ENCODE measurements at regions not wholly inside any gene's neighbourhood (a gene's known extent, or its start where the extent isn't known, plus 50 kb on each side); places are given as distances from the start of the nearest gene placed in this dataset.
"Not testable (repeated sequence)": the region's sequence is repeated elsewhere in the genome, so short reads cannot be mapped to it uniquely, and the experiment has no call there.

- peak in 1 of 2 experiments; percentile 3 for DNase-seq (ENCODE audit: low read depth in 2 of 2)
Measured at GRCh38 chr5:84885485-84886258, 501.0 kb upstream of the EDIL3 start.

GRCh38 chr5:84881737-84882136 is 497.1 kb upstream of the EDIL3 start:
- DNase-seq (ENCODE audit: low read depth in 2 of 2), result no peak

DNA sequence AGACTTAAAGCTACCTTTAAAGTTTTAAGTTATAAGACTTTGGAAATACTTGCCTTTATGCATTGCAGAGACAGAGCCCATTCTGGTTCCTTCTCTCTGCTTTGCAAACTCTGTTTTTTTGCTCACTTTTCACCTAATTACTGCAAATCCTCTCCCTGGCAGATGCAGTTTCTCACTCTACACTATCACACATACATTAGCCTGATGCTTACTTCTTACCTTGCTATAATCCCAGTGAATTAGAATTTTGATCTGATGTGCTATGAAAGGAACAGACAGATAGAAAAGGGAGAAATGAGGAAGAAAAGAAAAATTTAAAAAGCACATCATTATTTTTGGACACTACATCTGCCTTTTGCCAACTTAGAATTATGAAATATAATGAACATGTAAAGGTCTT is 489.5 kb upstream of the EDIL3 start:
- DNase-seq (ENCODE audit: low read depth in 2 of 2), result no peak

DNA sequence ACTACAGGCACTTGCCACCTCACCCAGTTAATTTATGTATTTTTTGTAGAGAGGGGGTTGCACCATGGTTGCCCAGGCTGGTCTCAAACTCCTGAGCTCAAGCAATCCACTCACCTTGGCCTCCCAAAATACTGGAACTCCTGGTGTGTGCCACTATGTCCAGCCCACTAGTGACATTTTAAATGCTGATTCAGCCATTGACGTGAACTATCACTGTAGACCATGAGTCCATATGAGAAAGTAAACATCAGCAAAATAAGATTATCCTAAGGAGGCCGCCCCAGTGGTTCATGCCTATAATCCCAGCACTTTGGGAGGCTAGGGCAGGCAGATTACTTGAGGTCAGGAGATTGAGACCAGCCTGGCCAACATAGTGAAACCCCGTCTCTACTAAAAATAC is 488.1 kb upstream of the EDIL3 start:
- DNase-seq (ENCODE audit: low read depth in 2 of 2), result no peak

DNA sequence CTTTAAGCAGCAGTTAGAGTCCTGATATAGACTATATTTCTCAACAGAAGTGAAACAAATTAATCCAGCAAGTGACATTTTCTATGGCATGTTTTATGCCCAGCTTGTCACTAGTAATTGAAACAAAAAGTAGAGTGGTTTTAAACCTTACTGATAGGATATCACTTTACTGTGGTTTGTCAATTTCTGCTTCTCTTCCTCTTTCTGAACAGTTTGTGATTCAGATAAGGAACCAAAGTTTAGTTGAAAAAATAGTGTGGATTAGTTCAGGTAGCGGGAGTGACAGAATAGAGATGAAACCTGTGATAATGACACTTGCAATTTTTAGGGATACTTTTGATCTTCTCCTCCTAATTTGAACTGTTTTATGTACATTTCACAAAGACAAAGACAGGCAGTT is 485.7 kb upstream of the EDIL3 start:
- no peak for DNase-seq (ENCODE audit: low read depth in 2 of 2)

- DNase-seq (ENCODE audit: low read depth in 2 of 2), result no peak
Measured at GRCh38 chr5:84869675-84870074, 485.0 kb upstream of the EDIL3 start.

DNA sequence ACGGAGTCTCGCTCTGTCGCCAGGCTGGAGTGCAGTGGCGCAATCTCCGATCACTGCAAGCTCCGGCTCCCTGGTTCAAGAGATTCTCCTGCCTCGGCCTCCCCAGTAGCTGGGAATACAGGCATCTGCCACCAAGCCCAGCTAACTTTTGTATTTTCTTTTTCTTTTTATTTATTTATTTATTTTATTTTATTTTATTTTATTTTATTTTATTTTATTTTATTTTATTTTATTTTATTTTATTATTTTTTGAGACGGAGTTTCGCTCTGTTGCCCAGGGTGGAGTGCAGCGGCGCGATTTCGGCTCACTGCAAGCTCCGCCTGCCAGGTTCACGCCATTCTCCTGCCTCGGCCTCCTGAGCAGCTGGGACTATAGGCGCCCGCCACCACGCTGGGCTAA is 479.3 kb upstream of the EDIL3 start:
- not testable (repeated sequence) for DNase-seq (ENCODE audit: low read depth in 2 of 2)

- no peak for DNase-seq (ENCODE audit: low read depth in 2 of 2)
Measured at GRCh38 chr5:84863020-84863419, 478.3 kb upstream of the EDIL3 start.

- no peak for DNase-seq (ENCODE audit: low read depth in 2 of 2)
Measured at GRCh38 chr5:84862132-84862531, 477.5 kb upstream of the EDIL3 start.

- DNase-seq (ENCODE audit: low read depth in 2 of 2), result no peak
Measured at GRCh38 chr5:84861306-84861705, 476.6 kb upstream of the EDIL3 start.

DNA sequence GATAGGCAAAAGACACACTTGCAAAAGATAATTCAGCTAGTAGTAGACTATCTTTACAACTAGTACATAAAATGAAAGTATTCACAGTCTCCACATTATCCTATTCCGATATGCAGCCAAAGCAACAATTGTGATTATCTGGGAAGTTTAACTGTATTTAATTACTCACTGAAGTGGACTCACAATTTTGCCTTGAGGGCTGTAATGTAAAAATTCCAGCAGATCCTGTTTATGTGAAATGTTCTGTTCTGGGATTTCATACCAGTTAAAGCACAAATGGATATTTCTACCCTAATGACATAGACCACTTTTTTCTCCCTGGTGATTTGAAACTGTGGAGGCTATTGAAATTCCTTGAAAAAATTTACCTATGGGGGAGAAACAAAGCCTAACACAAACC is 474.4 kb upstream of the EDIL3 start:
- DNase-seq (ENCODE audit: low read depth in 2 of 2), result no peak

- DNase-seq (ENCODE audit: low read depth in 2 of 2), result no peak
Measured at GRCh38 chr5:84831701-84832100, 447.0 kb upstream of the EDIL3 start.

GRCh38 chr5:84830265-84830664 is 445.6 kb upstream of the EDIL3 start:
- DNase-seq (ENCODE audit: low read depth in 2 of 2), result no peak

DNA sequence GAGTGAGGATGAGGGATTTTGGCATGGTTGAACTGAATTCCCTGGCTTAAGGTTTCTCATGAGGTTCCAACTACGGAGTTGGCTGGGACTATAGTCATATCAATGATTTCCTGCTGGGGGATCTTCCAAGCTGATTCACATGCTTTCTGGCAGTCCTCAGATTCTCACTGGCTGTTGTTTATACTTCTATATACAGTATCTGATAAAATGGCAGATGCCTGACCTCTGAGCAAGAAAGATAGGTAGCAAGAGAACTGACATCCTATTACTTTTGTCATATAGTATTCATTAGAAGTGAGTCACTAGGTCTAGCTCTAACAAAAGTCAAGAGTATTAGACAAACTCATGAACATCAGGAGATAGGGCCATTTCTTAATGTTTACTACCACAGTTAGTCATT is 440.9 kb upstream of the EDIL3 start:
- DNase-seq (ENCODE audit: low read depth in 2 of 2), result no peak

DNA sequence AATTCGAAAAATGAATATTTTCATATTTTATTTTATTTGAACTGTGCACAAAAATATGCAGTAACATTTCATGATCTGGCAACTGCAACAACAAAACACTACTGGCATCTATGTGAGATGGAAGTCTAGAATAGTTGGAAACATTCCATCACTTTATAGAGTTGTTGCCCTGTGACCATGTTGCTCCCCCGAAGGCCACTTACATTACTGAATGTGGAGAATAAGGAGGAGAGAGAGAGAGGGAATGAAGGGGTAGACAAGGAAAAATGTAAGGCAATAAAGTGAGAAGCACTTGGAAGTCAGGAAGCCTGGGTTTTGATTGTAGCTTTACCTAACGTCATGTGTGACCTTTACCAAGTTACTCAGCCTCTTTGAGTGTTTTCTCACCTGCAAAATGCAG is 437.2 kb upstream of the EDIL3 start:
- no peak for DNase-seq (ENCODE audit: low read depth in 2 of 2)

DNA sequence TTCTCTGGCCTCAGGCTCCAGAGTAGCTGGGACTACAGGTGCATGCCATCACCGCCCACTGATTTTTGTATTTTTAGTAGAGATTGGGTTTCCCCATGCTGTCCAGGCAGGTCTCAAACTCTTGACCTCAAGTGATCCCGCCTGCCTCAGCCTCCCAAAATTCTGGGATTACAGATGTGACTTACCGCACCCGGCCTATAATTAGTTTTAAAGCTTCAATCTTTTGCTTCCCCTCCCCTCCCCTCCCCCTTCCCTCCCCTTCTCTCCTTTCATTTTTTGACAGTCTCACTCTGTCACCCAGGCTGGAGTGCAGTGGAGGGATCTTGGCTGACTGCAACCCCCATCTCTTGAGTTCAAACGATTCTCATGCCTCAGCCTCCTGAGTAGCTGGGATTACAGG is 433.3 kb upstream of the EDIL3 start:
- no peak for DNase-seq (ENCODE audit: low read depth in 2 of 2)

GRCh38 chr5:84816746-84817547 is 432.3 kb upstream of the EDIL3 start:
- no peak for DNase-seq (ENCODE audit: low read depth in 2 of 2)

DNA sequence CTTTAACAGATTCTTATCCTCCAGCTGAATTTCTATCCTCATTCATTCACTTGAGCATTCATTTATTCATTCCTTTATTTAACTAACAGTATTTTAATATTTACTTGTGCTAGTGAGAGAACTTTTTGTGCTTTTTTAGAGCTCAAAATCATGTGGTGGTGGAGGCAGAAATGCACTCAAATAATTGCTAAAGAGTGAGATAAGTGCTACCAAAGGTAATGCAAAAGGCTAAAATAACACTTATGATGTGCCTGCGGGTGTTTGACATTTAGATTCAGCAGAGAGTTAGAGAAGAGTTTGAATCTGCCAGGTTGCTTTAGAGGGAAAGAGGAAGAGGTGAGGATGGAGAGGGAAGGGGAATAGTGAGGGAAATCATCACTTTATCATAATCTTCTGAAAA is 431.5 kb upstream of the EDIL3 start:
- DNase-seq (ENCODE audit: low read depth in 2 of 2), result no peak

DNA sequence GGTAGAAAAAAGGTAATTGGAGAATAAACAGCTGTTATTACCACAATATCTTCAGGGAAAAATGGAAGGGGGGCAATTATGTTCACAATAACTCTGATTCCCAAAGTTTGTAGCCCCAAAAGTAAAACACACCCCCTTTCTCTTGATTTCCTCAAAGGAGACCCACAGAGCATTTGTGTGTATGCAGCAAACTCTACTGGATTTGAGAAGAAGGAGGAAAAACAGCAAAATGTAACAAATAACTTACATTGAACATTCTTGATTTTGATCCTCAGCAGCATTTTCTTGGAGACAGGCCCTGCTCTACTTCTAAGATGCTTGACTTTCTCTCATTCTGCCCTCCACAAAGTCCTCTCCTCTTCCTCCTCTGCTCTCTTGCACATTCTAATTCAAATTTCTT is 420.8 kb upstream of the EDIL3 start:
- DNase-seq (ENCODE audit: low read depth in 2 of 2), result no peak

DNA sequence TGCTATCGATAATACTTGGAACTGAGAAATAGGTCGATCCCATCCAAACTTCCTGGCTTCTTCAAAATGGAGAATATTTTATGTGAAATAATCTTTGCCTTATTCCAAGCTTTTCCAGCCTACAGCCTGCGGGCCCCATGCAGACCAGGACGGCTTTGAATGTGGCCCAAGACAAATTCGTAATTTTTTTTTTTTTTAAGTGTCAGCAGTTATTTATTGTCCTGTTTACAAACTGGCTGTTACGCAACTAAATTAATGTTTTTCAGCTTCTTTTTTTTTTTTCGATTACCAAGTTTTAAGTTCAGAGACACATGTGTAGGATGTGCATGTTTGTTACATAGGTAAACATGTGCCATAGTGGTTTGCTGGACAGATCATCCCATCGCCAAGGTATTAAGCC is 411.7 kb upstream of the EDIL3 start:
- no peak for DNase-seq (ENCODE audit: low read depth in 2 of 2)

- no peak for DNase-seq (ENCODE audit: low read depth in 2 of 2)
Measured at GRCh38 chr5:84794486-84795035, 409.9 kb upstream of the EDIL3 start.

- no peak for DNase-seq (ENCODE audit: low read depth in 2 of 2)
Measured at GRCh38 chr5:84791730-84792129, 407.1 kb upstream of the EDIL3 start.

- DNase-seq (ENCODE audit: low read depth in 2 of 2), result no peak
Measured at GRCh38 chr5:84791138-84791537, 406.5 kb upstream of the EDIL3 start.
